ENCODE measurements at regions not wholly inside any gene's neighbourhood (a gene's known extent, or its start where the extent isn't known, plus 50 kb on each side); places are given as distances from the start of the nearest gene placed in this dataset.

- Histone ChIP-seq H3K27me3 (ENCODE audit: low read length) (no peaks in the 10 kb centered on the region), H3K4me2 (ENCODE audit: low read depth, low read length, poor library complexity, severe bottlenecking) (no peak overlapping the region), H3K9me2 (replicated peaks; ENCODE audit: insufficient read depth, low read length) (no peaks in the 10 kb centered on the region), H2AFZ (ENCODE audit: low read length) (no peak overlapping the region), H3K36me3 (ENCODE audit: insufficient read depth, low read length) (no peaks in the 10 kb centered on the region), H3K9ac (ENCODE audit: low read length) (no peak overlapping the region), H3K79me2 (ENCODE audit: low read length) (no peaks in the 10 kb centered on the region), H3K27ac (ENCODE audit: low read length) (no peak overlapping the region), H3K4me1 (ENCODE audit: low read length) (no peaks in the 10 kb centered on the region), H4K20me1 (ENCODE audit: insufficient read depth, low read depth, low read length) (no peaks in the 10 kb centered on the region), H3K9me3 (ENCODE audit: low read length) (no peaks in the 10 kb centered on the region), H3K4me3 (ENCODE audit: low read length) (no peak overlapping the region)
- no peak for DNase-seq
Measured at GRCh38 chr9:87118594-87118993, 171.3 kb upstream of the GAS1 start.

GRCh38 chr9:87119328-87119881 is 172.1 kb upstream of the GAS1 start:
- no peak overlapping the region for H2AFZ ChIP-seq (ENCODE audit: low read length)
- H3K9me3 ChIP-seq (ENCODE audit: low read length) = no peaks in the 10 kb centered on the region
- H3K4me1 ChIP-seq (ENCODE audit: low read length) = no peaks in the 10 kb centered on the region
- H3K36me3 ChIP-seq (ENCODE audit: insufficient read depth, low read length) = no peaks in the 10 kb centered on the region
- no peak overlapping the region for H3K4me3 ChIP-seq (ENCODE audit: low read length)
- no peak overlapping the region for H3K9ac ChIP-seq (ENCODE audit: low read length)
- no peaks in the 10 kb centered on the region for H3K27me3 ChIP-seq (ENCODE audit: low read length)
- no peak for DNase-seq
- H3K9me2 ChIP-seq (replicated peaks; ENCODE audit: insufficient read depth, low read length) = no peaks in the 10 kb centered on the region
- H3K4me2 ChIP-seq (ENCODE audit: low read depth, low read length, poor library complexity, severe bottlenecking) = no peak overlapping the region
- no peaks in the 10 kb centered on the region for H4K20me1 ChIP-seq (ENCODE audit: insufficient read depth, low read depth, low read length)
- H3K79me2 ChIP-seq (ENCODE audit: low read length) = no peaks in the 10 kb centered on the region
- no peak overlapping the region for H3K27ac ChIP-seq (ENCODE audit: low read length)

GRCh38 chr9:87120610-87121009 is 173.3 kb upstream of the GAS1 start:
- no peaks in the 10 kb centered on the region for H3K36me3 ChIP-seq (ENCODE audit: insufficient read depth, low read length)
- no peaks in the 10 kb centered on the region for H3K9me3 ChIP-seq (ENCODE audit: low read length)
- no peak overlapping the region for H3K4me2 ChIP-seq (ENCODE audit: low read depth, low read length, poor library complexity, severe bottlenecking)
- no peaks in the 10 kb centered on the region for H3K79me2 ChIP-seq (ENCODE audit: low read length)
- H2AFZ ChIP-seq (ENCODE audit: low read length) = no peak overlapping the region
- no peak overlapping the region for H3K9ac ChIP-seq (ENCODE audit: low read length)
- no peak overlapping the region for H3K4me3 ChIP-seq (ENCODE audit: low read length)
- no peak for DNase-seq
- no peaks in the 10 kb centered on the region for H3K27me3 ChIP-seq (ENCODE audit: low read length)
- H3K4me1 ChIP-seq (ENCODE audit: low read length) = no peaks in the 10 kb centered on the region
- no peaks in the 10 kb centered on the region for H3K9me2 ChIP-seq (replicated peaks; ENCODE audit: insufficient read depth, low read length)
- no peak overlapping the region for H3K27ac ChIP-seq (ENCODE audit: low read length)
- H4K20me1 ChIP-seq (ENCODE audit: insufficient read depth, low read depth, low read length) = no peaks in the 10 kb centered on the region

GRCh38 chr9:87122947-87123685 is 175.8 kb upstream of the GAS1 start:
- Histone ChIP-seq H3K4me3 (ENCODE audit: low read length) (no peak overlapping the region), H3K9me2 (replicated peaks; ENCODE audit: insufficient read depth, low read length) (no peaks in the 10 kb centered on the region), H4K20me1 (ENCODE audit: insufficient read depth, low read depth, low read length) (no peaks in the 10 kb centered on the region), H3K36me3 (ENCODE audit: insufficient read depth, low read length) (no peaks in the 10 kb centered on the region), H3K4me2 (ENCODE audit: low read depth, low read length, poor library complexity, severe bottlenecking) (no peak overlapping the region), H3K79me2 (ENCODE audit: low read length) (no peaks in the 10 kb centered on the region), H2AFZ (ENCODE audit: low read length) (no peak overlapping the region), H3K4me1 (ENCODE audit: low read length) (no peaks in the 10 kb centered on the region), H3K27ac (ENCODE audit: low read length) (no peak overlapping the region), H3K27me3 (ENCODE audit: low read length) (no peaks in the 10 kb centered on the region), H3K9ac (ENCODE audit: low read length) (no peak overlapping the region), H3K9me3 (ENCODE audit: low read length) (no peaks in the 10 kb centered on the region)
- no peak for DNase-seq

- Histone ChIP-seq H2AFZ (ENCODE audit: low read length) (no peak overlapping the region), H3K4me1 (ENCODE audit: low read length) (no peaks in the 10 kb centered on the region), H3K27ac (ENCODE audit: low read length) (no peak overlapping the region), H3K4me2 (ENCODE audit: low read depth, low read length, poor library complexity, severe bottlenecking) (no peak overlapping the region), H3K9me3 (ENCODE audit: low read length) (no peaks in the 10 kb centered on the region), H3K4me3 (ENCODE audit: low read length) (no peak overlapping the region), H3K79me2 (ENCODE audit: low read length) (no peaks in the 10 kb centered on the region), H4K20me1 (ENCODE audit: insufficient read depth, low read depth, low read length) (no peaks in the 10 kb centered on the region), H3K27me3 (ENCODE audit: low read length) (no peaks in the 10 kb centered on the region), H3K9me2 (replicated peaks; ENCODE audit: insufficient read depth, low read length) (no peaks in the 10 kb centered on the region), H3K9ac (ENCODE audit: low read length) (no peak overlapping the region), H3K36me3 (ENCODE audit: insufficient read depth, low read length) (no peaks in the 10 kb centered on the region)
- DNase-seq = no peak
Measured at GRCh38 chr9:87123830-87124229, 176.5 kb upstream of the GAS1 start.

GRCh38 chr9:87125819-87126218 is 178.5 kb upstream of the GAS1 start:
- Histone ChIP-seq H3K9ac (ENCODE audit: low read length) (no peak overlapping the region), H2AFZ (ENCODE audit: low read length) (no peak overlapping the region), H3K9me2 (replicated peaks; ENCODE audit: insufficient read depth, low read length) (no peaks in the 10 kb centered on the region), H3K36me3 (ENCODE audit: insufficient read depth, low read length) (no peaks in the 10 kb centered on the region), H3K4me3 (ENCODE audit: low read length) (no peak overlapping the region), H3K4me1 (ENCODE audit: low read length) (no peaks in the 10 kb centered on the region), H3K27ac (ENCODE audit: low read length) (no peak overlapping the region), H3K79me2 (ENCODE audit: low read length) (no peaks in the 10 kb centered on the region), H3K9me3 (ENCODE audit: low read length) (0 out of 2 replicates have a peak, but pooled peaks cover 5% of the 10 kb centered on the region), H3K27me3 (ENCODE audit: low read length) (no peaks in the 10 kb centered on the region), H3K4me2 (ENCODE audit: low read depth, low read length, poor library complexity, severe bottlenecking) (no peak overlapping the region), H4K20me1 (ENCODE audit: insufficient read depth, low read depth, low read length) (no peaks in the 10 kb centered on the region)
- no peak for DNase-seq

GRCh38 chr9:87127543-87127942 is 180.2 kb upstream of the GAS1 start:
- Histone ChIP-seq H3K79me2 (ENCODE audit: low read length) (no peaks in the 10 kb centered on the region), H3K9me2 (replicated peaks; ENCODE audit: insufficient read depth, low read length) (no peaks in the 10 kb centered on the region), H3K9ac (ENCODE audit: low read length) (no peak overlapping the region), H2AFZ (ENCODE audit: low read length) (no peak overlapping the region), H3K36me3 (ENCODE audit: insufficient read depth, low read length) (no peaks in the 10 kb centered on the region), H3K27ac (ENCODE audit: low read length) (no peak overlapping the region), H3K27me3 (ENCODE audit: low read length) (no peaks in the 10 kb centered on the region), H3K4me1 (ENCODE audit: low read length) (no peaks in the 10 kb centered on the region), H3K4me2 (ENCODE audit: low read depth, low read length, poor library complexity, severe bottlenecking) (no peak overlapping the region), H3K9me3 (ENCODE audit: low read length) (0 out of 2 replicates have a peak, but pooled peaks cover 5% of the 10 kb centered on the region), H4K20me1 (ENCODE audit: insufficient read depth, low read depth, low read length) (no peaks in the 10 kb centered on the region), H3K4me3 (ENCODE audit: low read length) (no peak overlapping the region)
- no peak for DNase-seq

- H3K79me2 ChIP-seq (ENCODE audit: low read length) = no peaks in the 10 kb centered on the region
- no peaks in the 10 kb centered on the region for H3K27me3 ChIP-seq (ENCODE audit: low read length)
- no peaks in the 10 kb centered on the region for H3K36me3 ChIP-seq (ENCODE audit: insufficient read depth, low read length)
- no peaks in the 10 kb centered on the region for H3K9me2 ChIP-seq (replicated peaks; ENCODE audit: insufficient read depth, low read length)
- no peak overlapping the region for H3K4me3 ChIP-seq (ENCODE audit: low read length)
- no peak for DNase-seq
- H2AFZ ChIP-seq (ENCODE audit: low read length) = no peak overlapping the region
- no peak overlapping the region for H3K4me2 ChIP-seq (ENCODE audit: low read depth, low read length, poor library complexity, severe bottlenecking)
- 0 out of 2 replicates have a peak, but pooled peaks cover 5% of the 10 kb centered on the region for H3K9me3 ChIP-seq (ENCODE audit: low read length)
- no peak overlapping the region for H3K27ac ChIP-seq (ENCODE audit: low read length)
- H3K9ac ChIP-seq (ENCODE audit: low read length) = no peak overlapping the region
- H3K4me1 ChIP-seq (ENCODE audit: low read length) = no peaks in the 10 kb centered on the region
- no peaks in the 10 kb centered on the region for H4K20me1 ChIP-seq (ENCODE audit: insufficient read depth, low read depth, low read length)
Measured at GRCh38 chr9:87127978-87128614, 180.8 kb upstream of the GAS1 start.

All from Karpas-422 (cell line).